Erythroblast (primary cell): ENCODE measurements at regions not wholly inside any gene's neighbourhood (a gene's known extent, or its start where the extent isn't known, plus 50 kb on each side); places are given as distances from the start of the nearest gene placed in this dataset.

Experiments used
- GATA1 ChIP-seq: IDR thresholded peaks from 2 replicates; pipeline ENCODE4 v1.6.1; 2011; ENCODE audit warnings: low read depth, mild to moderate bottlenecking, control low read depth, low read length, moderate library complexity
- POLR2A ChIP-seq: IDR thresholded peaks from 2 replicates; pipeline ENCODE4 v1.6.1; 2011; ENCODE audit warnings: mild to moderate bottlenecking, low read length

DNA sequence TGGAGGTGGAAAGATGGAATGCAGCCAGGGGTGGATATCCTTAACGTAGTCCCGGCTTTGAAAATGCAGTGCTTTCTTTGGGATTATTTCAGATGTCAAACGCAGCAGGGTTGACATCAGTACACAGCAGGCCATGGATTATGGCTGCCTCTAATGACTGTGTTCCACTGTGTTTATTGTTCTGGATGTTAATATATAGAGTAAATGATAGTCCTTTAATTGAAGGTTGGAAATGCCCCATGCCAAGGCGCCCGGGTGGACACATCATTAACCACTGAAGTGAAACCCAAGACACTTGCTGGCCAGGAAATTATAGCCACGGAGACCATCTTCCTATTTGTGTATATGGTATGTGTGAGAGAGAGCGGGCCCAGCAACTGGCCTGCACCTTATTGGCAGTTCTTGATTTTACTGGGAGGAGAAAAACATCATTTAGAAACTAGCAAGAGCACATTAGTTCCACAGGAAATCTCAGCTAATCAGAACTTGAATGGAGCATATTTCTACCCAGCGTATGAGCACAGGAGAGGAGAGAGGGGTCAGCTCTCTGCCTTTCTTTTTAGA, 254.9 kb upstream of the RASGRP1 start:
- TF ChIP-seq POLR2A (no peak), GATA1 (no peak)
